ENCODE measurements at regions not wholly inside any gene's neighbourhood (a gene's known extent, or its start where the extent isn't known, plus 50 kb on each side); places are given as distances from the start of the nearest gene placed in this dataset.

DNA sequence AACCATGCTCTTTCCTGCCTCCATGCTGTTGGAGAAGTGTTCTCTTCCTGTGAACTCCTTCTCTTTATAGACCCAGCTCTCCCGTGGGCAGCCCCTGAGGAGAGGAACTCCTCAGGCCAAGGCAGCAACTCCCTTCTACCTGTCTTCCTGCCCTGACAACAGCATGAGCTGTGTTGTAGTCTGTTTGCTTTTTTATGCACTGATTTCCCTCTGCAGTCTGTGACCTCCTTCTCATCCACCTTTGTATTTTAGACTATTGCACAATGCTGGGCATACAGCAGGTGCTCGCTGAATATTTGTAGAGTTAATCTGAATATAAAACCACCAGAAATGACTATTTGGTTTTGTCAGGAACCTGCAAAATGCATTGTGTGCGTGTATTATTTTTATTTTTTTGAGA, 152.2 kb upstream of the CHD6 start:
- H3K9me3 Mint-ChIP-seq: no peaks in the 10 kb centered on the region
- intact Hi-C loops (cut with micrococcal nuclease): no loop called here

GRCh38 chr20:41769592-41770018, 151.4 kb upstream of the CHD6 start:
- no peak overlapping the region for H3K27ac Mint-ChIP-seq

More for the DNA sequence above, 152.2 kb upstream of the CHD6 start:
- TF ChIP-seq, protein P1, sequence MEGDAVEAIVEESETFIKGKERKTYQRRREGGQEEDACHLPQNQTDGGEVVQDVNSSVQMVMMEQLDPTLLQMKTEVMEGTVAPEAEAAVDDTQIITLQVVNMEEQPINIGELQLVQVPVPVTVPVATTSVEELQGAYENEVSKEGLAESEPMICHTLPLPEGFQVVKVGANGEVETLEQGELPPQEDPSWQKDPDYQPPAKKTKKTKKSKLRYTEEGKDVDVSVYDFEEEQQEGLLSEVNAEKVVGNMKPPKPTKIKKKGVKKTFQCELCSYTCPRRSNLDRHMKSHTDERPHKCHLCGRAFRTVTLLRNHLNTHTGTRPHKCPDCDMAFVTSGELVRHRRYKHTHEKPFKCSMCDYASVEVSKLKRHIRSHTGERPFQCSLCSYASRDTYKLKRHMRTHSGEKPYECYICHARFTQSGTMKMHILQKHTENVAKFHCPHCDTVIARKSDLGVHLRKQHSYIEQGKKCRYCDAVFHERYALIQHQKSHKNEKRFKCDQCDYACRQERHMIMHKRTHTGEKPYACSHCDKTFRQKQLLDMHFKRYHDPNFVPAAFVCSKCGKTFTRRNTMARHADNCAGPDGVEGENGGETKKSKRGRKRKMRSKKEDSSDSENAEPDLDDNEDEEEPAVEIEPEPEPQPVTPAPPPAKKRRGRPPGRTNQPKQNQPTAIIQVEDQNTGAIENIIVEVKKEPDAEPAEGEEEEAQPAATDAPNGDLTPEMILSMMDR (IDR thresholded peaks at IDR 0.05): no peak
- ATAC-seq (no peak), DNase-seq (no peak)
- Mint-ChIP-seq H3K36me3 (ENCODE audit: low read depth) (no peaks in the 10 kb centered on the region), H3K27ac (no peak overlapping the region), H3K27me3 (peaks cover 4% of the 10 kb centered on the region), H3K4me1 (ENCODE audit: low read depth) (no peaks in the 10 kb centered on the region), H3K4me3 (no peak overlapping the region)
- ChIA-PET POLR2A (no interaction called here), CTCF (no interaction called here)

DNA sequence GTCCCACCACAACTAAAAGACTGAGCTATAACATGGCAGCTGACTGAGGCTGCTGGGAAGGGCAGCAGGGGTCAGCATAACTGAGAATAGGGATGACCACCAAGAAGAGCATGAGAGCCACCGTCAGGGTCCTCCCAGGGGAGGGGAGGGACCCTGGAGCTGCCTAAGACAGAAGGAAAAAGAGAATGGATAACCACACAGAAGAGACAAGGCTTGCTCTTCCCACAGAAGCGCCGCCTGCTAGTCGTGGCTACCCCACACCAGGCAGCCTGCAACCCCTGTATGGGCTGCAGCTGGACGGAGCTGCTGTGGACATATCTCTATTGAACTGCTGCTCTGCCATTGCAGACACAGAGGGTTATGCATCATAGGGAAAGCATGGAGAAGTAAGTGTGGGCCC, 132.0 kb upstream of the CHD6 start:
- H3K27ac Mint-ChIP-seq: no peak overlapping the region
- TF ChIP-seq, protein P1 (IDR thresholded peaks at IDR 0.05): no peak
- H3K9me3 Mint-ChIP-seq: no peaks in the 10 kb centered on the region
- no peak for ATAC-seq
- H3K36me3 Mint-ChIP-seq (ENCODE audit: low read depth): no peaks in the 10 kb centered on the region
- intact Hi-C loops (cut with micrococcal nuclease): no loop called here
- ChIA-PET POLR2A (no interaction called here), CTCF (interaction anchor here (3.0 kb wide), 1 partner anchor 12 kb away, joined by 12 read pairs; no protein-coding TSS in a partner anchor)
- no peak for DNase-seq
- H3K4me3 Mint-ChIP-seq: no peak overlapping the region
- H3K27me3 Mint-ChIP-seq: peaks cover 16% of the 10 kb centered on the region
- no peaks in the 10 kb centered on the region for H3K4me1 Mint-ChIP-seq (ENCODE audit: low read depth)

More at GRCh38 chr20:41769592-41770018, 151.4 kb upstream of the CHD6 start:
- DNase-seq: no peak
- ATAC-seq: no peak
- TF ChIP-seq, protein P1 (IDR thresholded peaks at IDR 0.05): no peak
- ChIA-PET POLR2A (no interaction called here), CTCF (no interaction called here)
- intact Hi-C loops (cut with micrococcal nuclease): no loop called here
- H3K9me3 Mint-ChIP-seq: no peaks in the 10 kb centered on the region
- peaks cover 4% of the 10 kb centered on the region for H3K27me3 Mint-ChIP-seq
- H3K4me1 Mint-ChIP-seq (ENCODE audit: low read depth): no peaks in the 10 kb centered on the region
- H3K4me3 Mint-ChIP-seq: no peak overlapping the region
- no peaks in the 10 kb centered on the region for H3K36me3 Mint-ChIP-seq (ENCODE audit: low read depth)

DNA sequence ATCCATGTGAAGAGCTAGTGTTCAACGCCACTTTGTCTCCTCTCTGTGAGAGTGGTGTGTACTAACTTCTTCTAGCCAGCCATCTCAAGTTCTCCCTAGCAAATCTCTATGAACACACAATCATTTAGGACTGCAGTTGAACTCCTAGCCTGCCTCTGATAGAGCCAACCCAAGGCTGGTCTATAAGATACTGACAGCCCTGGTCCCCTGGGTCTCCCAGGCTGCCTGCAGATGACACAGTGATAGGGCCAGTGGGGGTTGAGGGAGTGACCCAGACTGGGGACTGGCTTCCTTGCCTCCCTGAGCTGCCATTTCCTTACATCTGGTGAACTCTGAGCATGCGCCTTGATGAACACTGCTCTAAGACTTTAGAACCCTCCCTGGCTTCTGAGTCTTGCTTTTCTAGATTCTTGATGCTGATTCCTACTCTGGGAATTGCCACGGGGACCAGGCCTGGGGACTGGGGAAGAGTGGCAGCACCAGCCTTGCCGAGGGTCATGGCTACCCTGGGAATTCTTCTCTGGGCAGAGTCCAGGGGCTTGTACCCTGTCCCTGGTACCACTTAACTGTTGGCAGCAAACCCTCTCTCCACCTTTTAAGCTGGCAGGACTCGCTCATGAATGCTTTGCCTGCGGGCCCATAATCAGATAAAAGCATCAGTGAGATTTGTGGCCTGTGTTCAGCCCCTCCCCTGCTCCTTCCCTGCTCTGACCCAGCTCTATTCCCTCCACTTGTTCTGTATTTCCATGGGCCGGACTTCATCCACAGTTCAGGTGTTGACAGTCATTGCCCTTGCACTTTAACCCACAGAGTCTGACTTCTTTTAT, 130.8 kb upstream of the CHD6 start:
- H3K4me3 Mint-ChIP-seq: no peak overlapping the region
- CTCF ChIA-PET: no interaction called here

GRCh38 chr20:41748051-41748450, 129.9 kb upstream of the CHD6 start:
- Mint-ChIP-seq H3K4me3 (no peak overlapping the region), H3K36me3 (ENCODE audit: low read depth) (no peaks in the 10 kb centered on the region), H3K4me1 (ENCODE audit: low read depth) (no peaks in the 10 kb centered on the region), H3K27ac (no peak overlapping the region), H3K9me3 (no peaks in the 10 kb centered on the region), H3K27me3 (peaks cover 21% of the 10 kb centered on the region)
- no peak for ATAC-seq
- DNase-seq: no peak
- ChIA-PET CTCF (no interaction called here), POLR2A (no interaction called here)
- TF ChIP-seq, protein P1 (IDR thresholded peaks at IDR 0.05): no peak
- intact Hi-C loops (cut with micrococcal nuclease): no loop called here

More for the DNA sequence above, 130.8 kb upstream of the CHD6 start:
- ATAC-seq: no peak
- DNase-seq: no peak
- Mint-ChIP-seq H3K4me1 (ENCODE audit: low read depth) (no peaks in the 10 kb centered on the region), H3K36me3 (ENCODE audit: low read depth) (no peaks in the 10 kb centered on the region), H3K27me3 (peaks cover 20% of the 10 kb centered on the region), H3K27ac (no peak overlapping the region), H3K9me3 (no peaks in the 10 kb centered on the region)
- TF ChIP-seq, protein P1 (IDR thresholded peaks at IDR 0.05): no peak
- intact Hi-C loops (cut with micrococcal nuclease): no loop called here
- POLR2A ChIA-PET: no interaction called here
